ENCODE measurements at regions not wholly inside any gene's neighbourhood (a gene's known extent, or its start where the extent isn't known, plus 50 kb on each side); places are given as distances from the start of the nearest gene placed in this dataset.

- no peaks in the 10 kb centered on the region for H3K27me3 ChIP-seq (ENCODE audit: insufficient read depth, low read depth, low read length)
- no peaks in the 10 kb centered on the region for H3K9me2 ChIP-seq (ENCODE audit: insufficient read depth, low read length)
- H3K79me2 ChIP-seq (replicated peaks; ENCODE audit: insufficient read depth, low read length): no peaks in the 10 kb centered on the region
- H3K9ac ChIP-seq (ENCODE audit: low read length): no peak overlapping the region
- no peak overlapping the region for H3K4me2 ChIP-seq (ENCODE audit: low read length)
- no peak overlapping the region for H3K4me3 ChIP-seq (ENCODE audit: low read length)
- H3K27ac ChIP-seq (ENCODE audit: low read length): no peak overlapping the region
- H3K9me3 ChIP-seq (ENCODE audit: low read length): no peaks in the 10 kb centered on the region
- no peaks in the 10 kb centered on the region for H3F3A ChIP-seq (ENCODE audit: insufficient read depth, low read length, poor library complexity, severe bottlenecking)
- no peak overlapping the region for H2AFZ ChIP-seq (ENCODE audit: low read depth, low read length)
- H4K20me1 ChIP-seq (ENCODE audit: insufficient read depth): no peaks in the 10 kb centered on the region
- TF ChIP-seq MXI1 (conservative IDR thresholded peaks at IDR 0.05; ENCODE audit: poor library complexity, severe bottlenecking) (no peak), REST (IDR thresholded peaks at IDR 0.05; ENCODE audit: borderline replicate concordance) (no peak), CTCF (IDR thresholded peaks at IDR 0.05; ENCODE audit: poor library complexity, severe bottlenecking) (no peak), RAD21 (conservative IDR thresholded peaks at IDR 0.05) (no peak), EZH2 (IDR thresholded peaks at IDR 0.05; ENCODE audit: borderline replicate concordance, insufficient read depth, low read length, poor library complexity, severe bottlenecking) (no peak), POLR2AphosphoS5 (IDR thresholded peaks at IDR 0.05) (no peak), TAF1 (IDR thresholded peaks at IDR 0.05; ENCODE audit: low read depth) (no peak), SMC3 (conservative IDR thresholded peaks at IDR 0.05; ENCODE audit: poor library complexity) (no peak), EP300 (conservative IDR thresholded peaks at IDR 0.05; ENCODE audit: poor library complexity, severe bottlenecking) (no peak)
- no peaks in the 10 kb centered on the region for H3K36me3 ChIP-seq (ENCODE audit: insufficient read depth, low read length)
Measured at GRCh38 chr4:13261486-13262257, 222.5 kb downstream of the RAB28 start.

- no peak overlapping the region for H3K9ac ChIP-seq (ENCODE audit: low read length)
Measured at GRCh38 chr4:13260513-13260912, 223.6 kb downstream of the RAB28 start.

More at GRCh38 chr4:13260513-13260912, 223.6 kb downstream of the RAB28 start:
- Histone ChIP-seq H3K4me2 (ENCODE audit: low read length) (no peak overlapping the region), H3K9me3 (ENCODE audit: low read length) (no peaks in the 10 kb centered on the region), H3K36me3 (ENCODE audit: insufficient read depth, low read length) (no peaks in the 10 kb centered on the region), H2AFZ (ENCODE audit: low read depth, low read length) (no peak overlapping the region), H4K20me1 (ENCODE audit: insufficient read depth) (no peaks in the 10 kb centered on the region), H3K27ac (ENCODE audit: low read length) (no peak overlapping the region), H3K9me2 (ENCODE audit: insufficient read depth, low read length) (no peaks in the 10 kb centered on the region), H3F3A (ENCODE audit: insufficient read depth, low read length, poor library complexity, severe bottlenecking) (no peaks in the 10 kb centered on the region), H3K4me3 (ENCODE audit: low read length) (no peak overlapping the region), H3K27me3 (ENCODE audit: insufficient read depth, low read depth, low read length) (no peaks in the 10 kb centered on the region), H3K79me2 (replicated peaks; ENCODE audit: insufficient read depth, low read length) (no peaks in the 10 kb centered on the region)
- TF ChIP-seq RAD21 (conservative IDR thresholded peaks at IDR 0.05): no peak
- TF ChIP-seq POLR2AphosphoS5 (IDR thresholded peaks at IDR 0.05): no peak
- no peak for TF ChIP-seq EZH2 (IDR thresholded peaks at IDR 0.05; ENCODE audit: borderline replicate concordance, insufficient read depth, low read length, poor library complexity, severe bottlenecking)
- TF ChIP-seq EP300 (conservative IDR thresholded peaks at IDR 0.05; ENCODE audit: poor library complexity, severe bottlenecking): no peak
- TF ChIP-seq REST (IDR thresholded peaks at IDR 0.05; ENCODE audit: borderline replicate concordance): no peak
- TF ChIP-seq MXI1 (conservative IDR thresholded peaks at IDR 0.05; ENCODE audit: poor library complexity, severe bottlenecking): no peak
- no peak for TF ChIP-seq SMC3 (conservative IDR thresholded peaks at IDR 0.05; ENCODE audit: poor library complexity)
- TF ChIP-seq CTCF (IDR thresholded peaks at IDR 0.05; ENCODE audit: poor library complexity, severe bottlenecking): no peak
- no peak for TF ChIP-seq TAF1 (IDR thresholded peaks at IDR 0.05; ENCODE audit: low read depth)
